SU-DHL-6 (cell line): ENCODE measurements at regions not wholly inside any gene's neighbourhood (a gene's known extent, or its start where the extent isn't known, plus 50 kb on each side); places are given as distances from the start of the nearest gene placed in this dataset.

Source experiments
- H2AFZ ChIP-seq: fragments of 200-600 bp; sonication (generic); 2 replicates; pipeline ENCODE4 v1.6.1; 2014; ENCODE audit warnings: low read depth, mild to moderate bottlenecking, moderate library complexity, mixed read lengths, antibody characterized with exemption, low read length; ENCODE audit not compliant: severe bottlenecking
- H3F3A ChIP-seq: fragments of 200-600 bp; shearing (Covaris generic); 2 replicates; pipeline ENCODE4 v1.6.0; 2016; ENCODE audit warnings: antibody characterized with exemption, mild to moderate bottlenecking; ENCODE audit not compliant: insufficient read depth
- H3K27ac ChIP-seq: fragments of 200-600 bp; sonication (generic); 2 replicates; pipeline ENCODE4 v1.5.1; 2016; ENCODE audit warnings: low read depth, mild to moderate bottlenecking, low read length, moderate library complexity, mixed read lengths
- H3K27me3 ChIP-seq: fragments of 200-600 bp; sonication (generic), shearing (Covaris generic); 2 replicates; pipeline ENCODE4 v1.6.0; 2014; ENCODE audit warnings: mild to moderate bottlenecking, low read length
- H3K36me3 ChIP-seq: fragments of 200-600 bp; sonication (generic); 2 replicates; pipeline ENCODE4 v1.6.1; 2014; ENCODE audit warnings: mild to moderate bottlenecking, low read length, mixed read lengths
- H3K4me2 ChIP-seq: fragments of 300-600, 200-600 bp; shearing (Covaris generic), sonication (generic); 2 replicates; pipeline ENCODE4 v1.6.0; 2014; ENCODE audit warnings: low read length, low read depth, mild to moderate bottlenecking; ENCODE audit not compliant: poor library complexity, severe bottlenecking
- H3K4me3 ChIP-seq: fragments of 200-600 bp; sonication (generic); 2 replicates; pipeline ENCODE4 v1.5.1; 2014; ENCODE audit warnings: antibody characterized with exemption, low read length, mild to moderate bottlenecking, mixed read lengths; ENCODE audit not compliant: insufficient read depth, poor library complexity, severe bottlenecking
- H3K79me2 ChIP-seq: fragments of 200-600 bp; sonication (generic); 2 replicates; pipeline ENCODE4 v1.6.1; 2014; ENCODE audit warnings: mild to moderate bottlenecking, low read length, moderate library complexity; ENCODE audit not compliant: insufficient read depth
- H3K9ac ChIP-seq: fragments of 200-600 bp; sonication (generic); 2 replicates; pipeline ENCODE4 v1.7.0; 2014; ENCODE audit warnings: mild to moderate bottlenecking, low read length
- H3K9me2 ChIP-seq: fragments of 200-600 bp; sonication (generic); replicated peaks from 2 replicates; pipeline ENCODE4 v1.6.1; 2014; ENCODE audit warnings: low read length; ENCODE audit not compliant: insufficient read depth
- H3K9me3 ChIP-seq: fragments of 200-600 bp; sonication (generic); 2 replicates; pipeline ENCODE4 v1.6.1; 2014; ENCODE audit warnings: low read length, mixed read lengths; ENCODE audit not compliant: insufficient read depth
- H4K20me1 ChIP-seq: fragments of 200-600 bp; sonication (generic); 2 replicates; pipeline ENCODE4 v1.6.1; 2014; ENCODE audit warnings: low read depth, mild to moderate bottlenecking, antibody characterized with exemption, low read length, moderate library complexity, mixed read lengths
- CTCF ChIP-seq: fragments of 200-600 bp; sonication (generic); IDR thresholded peaks from one replicate; pipeline ENCODE4 v1.5.1; 2017; ENCODE audit warnings: antibody characterized with exemption, mild to moderate bottlenecking, low read length, moderate library complexity; ENCODE audit not compliant: insufficient read depth, poor library complexity, severe bottlenecking
- EZH2phosphoT487 ChIP-seq: fragments of 200-600 bp; sonication (generic), shearing (Covaris generic); conservative IDR thresholded peaks from 2 replicates; pipeline ENCODE4 v1.6.1; 2018; ENCODE audit warnings: mild to moderate bottlenecking, antibody characterized with exemption, low read length, moderate library complexity, mixed read lengths

- Histone ChIP-seq H3F3A (no peaks in the 10 kb centered on the region), H3K36me3 (no peaks in the 10 kb centered on the region), H2AFZ (no peak overlapping the region), H3K9me3 (no peaks in the 10 kb centered on the region), H3K9ac (no peak overlapping the region), H3K27me3 (no peaks in the 10 kb centered on the region), H3K4me3 (no peak overlapping the region), H4K20me1 (no peaks in the 10 kb centered on the region), H3K9me2 (no peaks in the 10 kb centered on the region), H3K4me2 (no peak overlapping the region), H3K27ac (no peak overlapping the region), H3K79me2 (no peaks in the 10 kb centered on the region)
- TF ChIP-seq CTCF (no peak), EZH2phosphoT487 (no peak)
These were observed 258.1 kb downstream of the CLIC5 start for GRCh38 chr6:45757443-45758130.

- H3K4me2 ChIP-seq, result no peak overlapping the region
- no peaks in the 10 kb centered on the region for H3K9me3 ChIP-seq
- TF ChIP-seq CTCF (no peak), EZH2phosphoT487 (no peak)
- no peaks in the 10 kb centered on the region for H3K36me3 ChIP-seq
- no peak overlapping the region for H3K9ac ChIP-seq
- no peak overlapping the region for H3K27ac ChIP-seq
- no peaks in the 10 kb centered on the region for H3F3A ChIP-seq
- H3K79me2 ChIP-seq, result no peaks in the 10 kb centered on the region
- H3K4me3 ChIP-seq, result no peak overlapping the region
- no peaks in the 10 kb centered on the region for H3K27me3 ChIP-seq
- H4K20me1 ChIP-seq, result no peaks in the 10 kb centered on the region
- no peaks in the 10 kb centered on the region for H3K9me2 ChIP-seq
- H2AFZ ChIP-seq, result no peak overlapping the region
These were observed 259.1 kb downstream of the CLIC5 start for GRCh38 chr6:45756606-45757005.

- Histone ChIP-seq H3K27ac (no peak overlapping the region), H3F3A (no peaks in the 10 kb centered on the region), H3K79me2 (no peaks in the 10 kb centered on the region), H3K9ac (no peak overlapping the region), H3K4me2 (no peak overlapping the region), H3K9me2 (no peaks in the 10 kb centered on the region), H4K20me1 (no peaks in the 10 kb centered on the region), H3K4me3 (no peak overlapping the region), H3K27me3 (no peaks in the 10 kb centered on the region), H2AFZ (no peak overlapping the region), H3K36me3 (no peaks in the 10 kb centered on the region), H3K9me3 (no peaks in the 10 kb centered on the region)
- TF ChIP-seq CTCF (no peak), EZH2phosphoT487 (no peak)
These were observed 261.2 kb downstream of the CLIC5 start for GRCh38 chr6:45754432-45754831.
